Activated CD8-positive, alpha-beta memory T cell treated with anti-CD3 and anti-CD28 coated beads for 48 hours (primary cell): ENCODE measurements at regions not wholly inside any gene's neighbourhood (a gene's known extent, or its start where the extent isn't known, plus 50 kb on each side); places are given as distances from the start of the nearest gene placed in this dataset.

Experiments
- DNase-seq, 3 experiments: peaks; one replicate each; pipeline ENCODE4 v3.0.0-alpha.2; 2020; ENCODE audit warnings: low read depth in 2 of 3, low spot score in 2 of 3

DNA sequence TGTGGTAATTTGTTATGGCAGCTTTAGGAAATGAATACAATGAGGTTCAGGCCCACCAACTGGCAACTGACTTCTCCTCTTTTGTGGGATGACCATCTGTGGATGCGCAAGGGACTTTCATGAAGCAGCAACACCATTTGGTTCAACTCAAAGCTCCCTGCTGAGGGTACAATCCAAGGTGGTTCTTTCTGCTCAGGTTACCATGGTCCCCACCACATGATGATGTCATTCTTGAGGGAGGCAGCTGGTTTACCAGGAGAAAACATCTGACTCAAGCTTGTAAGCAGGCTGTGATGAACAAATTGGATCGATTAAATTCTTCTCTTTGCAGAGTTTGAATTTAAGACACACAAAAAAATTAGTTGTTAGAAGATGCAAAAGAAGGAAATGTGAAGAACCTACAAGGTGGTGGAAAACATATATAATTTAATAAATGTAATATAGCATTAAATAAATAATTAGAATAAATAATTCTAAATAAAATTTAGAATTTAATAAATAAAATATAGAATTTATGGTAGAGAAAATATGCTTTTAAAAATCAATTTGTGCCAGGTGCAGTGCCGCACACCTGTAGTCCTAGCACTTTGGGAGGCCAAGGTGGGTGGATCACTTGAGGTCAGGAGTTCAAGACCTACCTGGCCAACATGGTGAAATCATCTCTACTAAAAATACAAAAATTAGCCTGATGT lies 67.6 kb upstream of the ANKFN1 start:
- no peak for DNase-seq

DNA sequence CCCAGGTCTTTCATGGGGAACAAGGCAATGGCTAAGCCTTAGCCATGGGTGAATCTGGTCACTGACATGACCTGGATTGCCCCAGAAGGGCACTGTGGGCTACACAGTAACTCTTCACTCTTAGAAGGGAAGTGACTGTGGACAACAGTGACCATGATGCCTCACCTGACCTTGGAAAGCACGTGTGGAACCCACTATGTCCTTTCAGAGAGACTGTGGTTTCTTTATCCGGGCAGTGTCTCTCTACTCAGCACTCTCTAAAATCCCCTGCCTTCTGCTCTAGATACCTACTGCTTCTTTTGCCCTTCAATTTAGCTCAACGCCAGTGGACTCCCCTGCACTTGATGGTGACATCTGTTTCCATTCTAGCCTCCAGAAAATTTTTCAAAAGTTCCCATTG lies 66.1 kb upstream of the ANKFN1 start:
- DNase-seq = no peak

DNA sequence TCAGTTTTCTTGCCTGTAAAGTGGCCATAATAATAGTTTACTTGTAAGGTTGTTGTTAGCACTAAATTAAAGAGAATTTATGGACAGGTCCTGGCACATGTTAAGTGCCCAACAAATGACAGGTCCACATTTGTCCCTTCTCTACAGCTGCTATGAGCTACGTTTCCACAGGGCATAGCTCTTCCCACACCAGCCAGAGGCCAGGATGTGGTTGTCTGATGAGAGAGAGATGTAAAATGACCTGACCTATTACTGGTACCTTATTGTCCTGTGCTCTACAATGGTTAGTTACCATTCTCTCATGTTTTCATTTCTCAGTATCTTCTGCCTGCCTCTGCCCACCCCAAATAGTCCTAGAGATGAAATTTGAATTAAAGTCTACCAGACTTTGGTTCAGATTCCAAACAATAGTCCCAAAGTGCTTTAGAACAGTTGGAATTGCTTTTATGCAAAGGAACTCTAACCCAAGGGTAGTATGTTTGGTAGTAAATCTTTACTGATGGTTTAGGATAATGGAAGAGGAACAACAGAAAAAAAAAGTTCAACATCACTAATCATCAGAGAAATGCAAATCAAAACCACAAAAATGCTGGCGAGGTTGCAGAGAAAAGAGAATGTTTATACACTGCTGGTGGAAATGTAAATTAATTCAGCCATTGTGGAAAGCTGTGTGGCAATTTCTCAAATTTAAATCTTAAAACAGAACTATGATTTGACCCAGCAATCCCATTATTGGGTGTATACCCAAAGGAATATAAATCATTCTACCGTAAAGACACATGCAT lies 57.1 kb upstream of the ANKFN1 start:
- DNase-seq = no peak

GRCh38 chr17:56098746-56099145 lies 54.5 kb upstream of the ANKFN1 start:
- DNase-seq = no peak

- DNase-seq = no peak
These were observed 53.6 kb upstream of the ANKFN1 start for GRCh38 chr17:56099649-56100048.
